ENCODE measurements at regions not wholly inside any gene's neighbourhood (a gene's known extent, or its start where the extent isn't known, plus 50 kb on each side); places are given as distances from the start of the nearest gene placed in this dataset.
"Not testable (repeated sequence)": the region's sequence is repeated elsewhere in the genome, so short reads cannot be mapped to it uniquely, and the experiment has no call there.

GRCh38 chr6:137933696-137934095 is 66.6 kb downstream of the TNFAIP3 start:
- no peak for DNase-seq (ENCODE audit: low read depth in 2 of 2)

- no peak for DNase-seq (ENCODE audit: low read depth in 2 of 2)
These were observed 69.7 kb downstream of the TNFAIP3 start for GRCh38 chr6:137936798-137937197.

- DNase-seq (ENCODE audit: low read depth in 2 of 2), result no peak
These were observed 70.8 kb downstream of the TNFAIP3 start for GRCh38 chr6:137937834-137938233.

- DNase-seq (ENCODE audit: low read depth in 2 of 2), result no peak
These were observed 71.8 kb downstream of the TNFAIP3 start for GRCh38 chr6:137938770-137939379.

- no peak for DNase-seq (ENCODE audit: low read depth in 2 of 2)
These were observed 74.9 kb downstream of the TNFAIP3 start for GRCh38 chr6:137941995-137942394.

- no peak for DNase-seq (ENCODE audit: low read depth in 2 of 2)
These were observed 75.7 kb downstream of the TNFAIP3 start for GRCh38 chr6:137942736-137943135.

- not testable (repeated sequence) for DNase-seq (ENCODE audit: low read depth in 2 of 2)
These were observed 77.3 kb downstream of the TNFAIP3 start for GRCh38 chr6:137944381-137944780.

GRCh38 chr6:137944793-137945498 is 77.9 kb downstream of the TNFAIP3 start:
- DNase-seq (ENCODE audit: low read depth in 2 of 2), result peak; percentile 42 to 54

GRCh38 chr6:137949686-137950390 is 82.8 kb downstream of the TNFAIP3 start:
- DNase-seq (ENCODE audit: low read depth in 2 of 2), result no peak

GRCh38 chr6:137950581-137950980 is 83.5 kb downstream of the TNFAIP3 start:
- no peak for DNase-seq (ENCODE audit: low read depth in 2 of 2)

- no peak for DNase-seq (ENCODE audit: low read depth in 2 of 2)
These were observed 84.1 kb downstream of the TNFAIP3 start for GRCh38 chr6:137951064-137951597.

- no peak for DNase-seq (ENCODE audit: low read depth in 2 of 2)
These were observed 85.2 kb downstream of the TNFAIP3 start for GRCh38 chr6:137952247-137952646.

GRCh38 chr6:137953761-137954160 is 86.7 kb downstream of the TNFAIP3 start:
- DNase-seq (ENCODE audit: low read depth in 2 of 2), result no peak

- no peak for DNase-seq (ENCODE audit: low read depth in 2 of 2)
These were observed 87.2 kb downstream of the TNFAIP3 start for GRCh38 chr6:137954253-137954652.

GRCh38 chr6:137956098-137956488 is 89.0 kb downstream of the TNFAIP3 start:
- DNase-seq (ENCODE audit: low read depth in 2 of 2), result no peak

- DNase-seq (ENCODE audit: low read depth in 2 of 2), result no peak
These were observed 90.4 kb downstream of the TNFAIP3 start for GRCh38 chr6:137957471-137957870.

- DNase-seq (ENCODE audit: low read depth in 2 of 2), result peak; percentile 31 to 50
These were observed 91.9 kb downstream of the TNFAIP3 start for GRCh38 chr6:137958811-137959565.

- no peak for DNase-seq (ENCODE audit: low read depth in 2 of 2)
These were observed 95.7 kb downstream of the TNFAIP3 start for GRCh38 chr6:137962725-137963124.

- no peak for DNase-seq (ENCODE audit: low read depth in 2 of 2)
These were observed 97.8 kb downstream of the TNFAIP3 start for GRCh38 chr6:137964876-137965275.

GRCh38 chr6:137967689-137968454 is 100.8 kb downstream of the TNFAIP3 start:
- no peak for DNase-seq (ENCODE audit: low read depth in 2 of 2)

GRCh38 chr6:137968455-137968804 is 101.4 kb downstream of the TNFAIP3 start:
- DNase-seq (ENCODE audit: low read depth in 2 of 2), result no peak

All from dermis microvascular lymphatic vessel endothelial cell (primary cell).